Tongue (tissue), 1 donor: ENCODE measurements at regions not wholly inside any gene's neighbourhood (a gene's known extent, or its start where the extent isn't known, plus 50 kb on each side); places are given as distances from the start of the nearest gene placed in this dataset.
A peak's percentile ranks its signal among the peaks of the same experiment; 100 is the strongest.
"Not testable (repeated sequence)": the region's sequence is repeated elsewhere in the genome, so short reads cannot be mapped to it uniquely, and the experiment has no call there.

Source experiments
- DNase-seq: peaks from one replicate; pipeline ENCODE4 v3.0.0-alpha.2; 2015

- no peak for DNase-seq
These were observed 256.6 kb downstream of the MSX2 start for GRCh38 chr5:174980952-174981351.

- DNase-seq, result peak; percentile 30
These were observed 247.9 kb downstream of the MSX2 start for GRCh38 chr5:174972291-174972690.

GRCh38 chr5:174971210-174971609 is 246.8 kb downstream of the MSX2 start:
- DNase-seq, result no peak

- DNase-seq, result no peak
These were observed 246.1 kb downstream of the MSX2 start for GRCh38 chr5:174970502-174970901.

GRCh38 chr5:174953871-174954270 is 229.5 kb downstream of the MSX2 start:
- DNase-seq, result no peak

- DNase-seq, result peak; percentile 93
These were observed 226.9 kb downstream of the MSX2 start for GRCh38 chr5:174951151-174951780.

GRCh38 chr5:174947548-174947947 is 223.2 kb downstream of the MSX2 start:
- DNase-seq, result no peak

- peak; percentile 14 for DNase-seq
These were observed 221.5 kb downstream of the MSX2 start for GRCh38 chr5:174945853-174946252.

GRCh38 chr5:174943785-174944184 is 219.4 kb downstream of the MSX2 start:
- no peak for DNase-seq

GRCh38 chr5:174943002-174943401 is 218.6 kb downstream of the MSX2 start:
- not testable (repeated sequence) for DNase-seq

GRCh38 chr5:174937201-174938123 is 213.1 kb downstream of the MSX2 start:
- no peak for DNase-seq

- DNase-seq, result peak; percentile 86
These were observed 211.6 kb downstream of the MSX2 start for GRCh38 chr5:174935854-174936474.

GRCh38 chr5:174931033-174931432 is 206.7 kb downstream of the MSX2 start:
- DNase-seq, result not testable (repeated sequence)

- DNase-seq, result no peak
These were observed 201.2 kb downstream of the MSX2 start for GRCh38 chr5:174925586-174925985.

- no peak for DNase-seq
These were observed 198.6 kb downstream of the MSX2 start for GRCh38 chr5:174922955-174923354.

GRCh38 chr5:174920906-174921550 is 196.6 kb downstream of the MSX2 start:
- DNase-seq, result no peak

- no peak for DNase-seq
These were observed 195.0 kb downstream of the MSX2 start for GRCh38 chr5:174919351-174919750.

GRCh38 chr5:174918655-174919054 is 194.3 kb downstream of the MSX2 start:
- no peak for DNase-seq

GRCh38 chr5:174917976-174918554 is 193.7 kb downstream of the MSX2 start:
- DNase-seq, result no peak

- DNase-seq, result not testable (repeated sequence)
These were observed 193.1 kb downstream of the MSX2 start for GRCh38 chr5:174917435-174917834.

GRCh38 chr5:174916924-174917323 is 192.5 kb downstream of the MSX2 start:
- DNase-seq, result not testable (repeated sequence)

GRCh38 chr5:174916227-174916626 is 191.8 kb downstream of the MSX2 start:
- no peak for DNase-seq
